Renal cortical epithelial cell (primary cell): ENCODE measurements at regions not wholly inside any gene's neighbourhood (a gene's known extent, or its start where the extent isn't known, plus 50 kb on each side); places are given as distances from the start of the nearest gene placed in this dataset.

Experiments
- DNase-seq: peaks from one replicate; pipeline ENCODE4 v3.0.0-alpha.2; 2011; ENCODE audit warnings: low read depth

- DNase-seq, result peak; percentile 88
These were observed 631.5 kb downstream of the RAB28 start for GRCh38 chr4:12852338-12853307.

- DNase-seq, result no peak
These were observed 637.8 kb downstream of the RAB28 start for GRCh38 chr4:12846368-12846767.

GRCh38 chr4:12844141-12844540 is 640.0 kb downstream of the RAB28 start:
- no peak for DNase-seq

- DNase-seq, result no peak
These were observed 656.2 kb downstream of the RAB28 start for GRCh38 chr4:12827966-12828365.

GRCh38 chr4:12791536-12791935 is 692.6 kb downstream of the RAB28 start:
- no peak for DNase-seq

- DNase-seq, result no peak
These were observed 696.9 kb downstream of the RAB28 start for GRCh38 chr4:12787261-12787660.

GRCh38 chr4:12778706-12779105 is 705.4 kb downstream of the RAB28 start:
- no peak for DNase-seq

GRCh38 chr4:12778191-12778590 is 705.9 kb downstream of the RAB28 start:
- DNase-seq, result no peak

- no peak for DNase-seq
These were observed 713.8 kb downstream of the RAB28 start for GRCh38 chr4:12770351-12770750.

- DNase-seq, result peak; percentile 23
These were observed 722.4 kb downstream of the RAB28 start for GRCh38 chr4:12761694-12762093.

GRCh38 chr4:12747154-12747553 is 737.0 kb downstream of the RAB28 start:
- DNase-seq, result no peak

- no peak for DNase-seq
These were observed 737.9 kb downstream of the RAB28 start for GRCh38 chr4:12746221-12746620.

- no peak for DNase-seq
These were observed 749.6 kb downstream of the RAB28 start for GRCh38 chr4:12734586-12734985.

GRCh38 chr4:12729384-12729783 is 754.8 kb downstream of the RAB28 start:
- peak; percentile 8 for DNase-seq

GRCh38 chr4:12724510-12724909 is 759.6 kb downstream of the RAB28 start:
- DNase-seq, result no peak

GRCh38 chr4:12723849-12724447 is 760.2 kb downstream of the RAB28 start:
- DNase-seq, result no peak

- no peak for DNase-seq
These were observed 767.2 kb downstream of the RAB28 start for GRCh38 chr4:12716896-12717295.

- DNase-seq, result no peak
These were observed 771.3 kb downstream of the RAB28 start for GRCh38 chr4:12712648-12713339.

GRCh38 chr4:12707381-12708175 is 776.6 kb downstream of the RAB28 start:
- DNase-seq, result no peak

- peak; percentile 1 for DNase-seq
These were observed 781.1 kb downstream of the RAB28 start for GRCh38 chr4:12703036-12703435.

GRCh38 chr4:12701384-12701783 is 782.8 kb downstream of the RAB28 start:
- no peak for DNase-seq

- no peak for DNase-seq
These were observed 786.2 kb downstream of the RAB28 start for GRCh38 chr4:12697970-12698369.
